H1 (cell line): ENCODE measurements at regions not wholly inside any gene's neighbourhood (a gene's known extent, or its start where the extent isn't known, plus 50 kb on each side); places are given as distances from the start of the nearest gene placed in this dataset.

Experiments used
- CTCF ChIA-PET: fragments of 300-600 bp; sonication (Branson Sonifier 250); formaldehyde crosslinking; loops from one replicate; lab custom pipeline; 2021; ENCODE audit not compliant: partially characterized antibody; lab: Charles Lee
- POLR2A ChIA-PET: fragments of 300-600 bp; sonication (Branson Sonifier 250); formaldehyde crosslinking; loops from one replicate; lab custom pipeline; 2021; ENCODE audit warnings: inconsistent platforms; ENCODE audit not compliant: partially characterized antibody; lab: Charles Lee
- DNase-seq, 2 experiments: peaks; one replicate each; pipeline versions ENCODE4 v3.0.0 to v3.0.0-alpha.2; 2010 to 2022; ENCODE audit warnings: low spot score in 2 of 2, low read depth in 1 of 2, mixed read lengths in 1 of 2
- FAIRE-seq: peaks from 2 replicates; lab custom pipeline; 2011; peaks lifted over from hg19 to GRCh38; lab: Jason Lieb, UNC
- H2AFZ ChIP-seq: 2 replicates; pipeline ENCODE4 v1.8.1; 2012; ENCODE audit warnings: low read length, inconsistent platforms
- H2AK5ac ChIP-seq: 2 replicates; pipeline ENCODE4 v1.6.1; 2013; ENCODE audit warnings: low read depth, low read length
- H2BK120ac ChIP-seq: replicated peaks from 2 replicates; pipeline ENCODE3; 2013; ENCODE audit warnings: low read depth, low read length, inconsistent platforms
- H2BK12ac ChIP-seq: 2 replicates; pipeline ENCODE4 v1.6.1; 2013; ENCODE audit warnings: low read depth, low read length
- H2BK15ac ChIP-seq: 2 replicates; pipeline ENCODE4 v1.6.1; 2013; ENCODE audit warnings: low read length
- H2BK20ac ChIP-seq: 2 replicates; pipeline ENCODE4 v1.6.1; 2013; ENCODE audit warnings: low read length
- H2BK5ac ChIP-seq: 2 replicates; pipeline ENCODE4 v1.6.1; 2013; ENCODE audit warnings: low read depth, low read length
- H3K14ac ChIP-seq: 2 replicates; pipeline ENCODE4 v1.6.1; 2013; ENCODE audit warnings: inconsistent platforms; ENCODE audit not compliant: insufficient read length
- H3K18ac ChIP-seq: 2 replicates; pipeline ENCODE4 v1.6.1; 2013; ENCODE audit warnings: low read length; ENCODE audit errors: extremely low read depth
- H3K23ac ChIP-seq: 2 replicates; pipeline ENCODE4 v1.6.1; 2013; ENCODE audit warnings: inconsistent platforms; ENCODE audit not compliant: insufficient read length
- H3K23me2 ChIP-seq: 2 replicates; pipeline ENCODE4 v1.6.1; 2013; ENCODE audit warnings: low read depth, low read length
- H3K27ac ChIP-seq: 2 replicates; pipeline ENCODE4 v1.6.1; 2011; ENCODE audit warnings: low read depth, low read length, inconsistent platforms
- H3K27me3 ChIP-seq, 4 experiments: replicated peaks in 1 of 4; 1 replicate in 1 of 4; 2 replicates in 3 of 4; pipeline versions ENCODE4 v1.6.1 to v1.8.1; 2011 to 2013; ENCODE audit warnings: low read length in 3 of 4, mild to moderate bottlenecking in 3 of 4, inconsistent platforms in 2 of 4, mixed read lengths in 2 of 4, moderate library complexity in 1 of 4; ENCODE audit not compliant: control insufficient read depth in 3 of 4, insufficient read depth in 3 of 4; ENCODE audit errors: extremely low read depth in 1 of 4
- H3K36me3 ChIP-seq, 4 experiments: 2 replicates each; pipeline versions ENCODE4 v1.6.1 to v1.8.1; 2011 to 2013; ENCODE audit warnings: mild to moderate bottlenecking in 4 of 4, low read length in 3 of 4, moderate library complexity in 2 of 4, control low read depth in 1 of 4, inconsistent platforms in 1 of 4; ENCODE audit not compliant: insufficient read depth in 4 of 4, control insufficient read depth in 2 of 4
- H3K4ac ChIP-seq: replicated peaks from 2 replicates; pipeline ENCODE3; 2013; ENCODE audit warnings: low read length, low read depth, mixed read lengths, inconsistent platforms; ENCODE audit not compliant: insufficient read length
- H3K4me1 ChIP-seq, 4 experiments: replicated peaks in 1 of 4; 1 replicate in 1 of 4; 2 replicates in 3 of 4; pipeline versions ENCODE4 v1.6.1 to v1.8.1; 2011 to 2013; ENCODE audit warnings: low read length in 3 of 4, inconsistent platforms in 2 of 4, mixed read lengths in 1 of 4; ENCODE audit not compliant: insufficient read depth in 4 of 4, control insufficient read depth in 3 of 4
- H3K4me2 ChIP-seq, 2 experiments: 2 replicates each; pipeline versions ENCODE4 v1.6.1 to v1.8.1; 2011 to 2013; ENCODE audit warnings: low read depth in 2 of 2, low read length in 2 of 2, control low read depth in 1 of 2, inconsistent platforms in 1 of 2, mild to moderate bottlenecking in 1 of 2; ENCODE audit not compliant: insufficient read depth in 1 of 2
- H3K4me3 ChIP-seq, 4 experiments: fragments of 200-600, 300-600 bp in 1 of 4; sonication (generic), shearing (Covaris generic), sonication (Bioruptor Twin) in 1 of 4; 2 replicates each; pipeline versions ENCODE4 v1.5.1 to v1.8.1; 2011 to 2016; ENCODE audit warnings: low read length in 4 of 4, low read depth in 3 of 4, control low read depth in 2 of 4, inconsistent platforms in 2 of 4, mild to moderate bottlenecking in 2 of 4, mixed read lengths in 1 of 4, moderate library complexity in 1 of 4; ENCODE audit not compliant: insufficient read depth in 2 of 4; ENCODE audit errors: extremely low read depth in 1 of 4
- H3K56ac ChIP-seq: replicated peaks from 2 replicates; pipeline ENCODE3; 2013; ENCODE audit warnings: low read depth, mild to moderate bottlenecking, mixed read lengths, low read length, inconsistent platforms; ENCODE audit not compliant: insufficient read length
- H3K79me1 ChIP-seq: 2 replicates; pipeline ENCODE4 v1.6.1; 2013; ENCODE audit warnings: low read depth, low read length, control low read depth
- H3K79me2 ChIP-seq, 2 experiments: 2 replicates each; pipeline versions ENCODE4 v1.6.1 to v1.8.1; 2012 to 2013; ENCODE audit warnings: low read length in 2 of 2, mild to moderate bottlenecking in 2 of 2, inconsistent platforms in 1 of 2; ENCODE audit not compliant: insufficient read depth in 2 of 2, control insufficient read depth in 1 of 2
- H3K9ac ChIP-seq, 4 experiments: replicated peaks in 1 of 4; 1 replicate in 1 of 4; 2 replicates in 3 of 4; pipeline versions ENCODE4 v1.6.1 to v1.8.1; 2011 to 2013; ENCODE audit warnings: low read depth in 3 of 4, low read length in 3 of 4, control low read depth in 2 of 4, mild to moderate bottlenecking in 2 of 4, moderate library complexity in 2 of 4, inconsistent platforms in 1 of 4; ENCODE audit errors: extremely low read depth in 1 of 4
- H3K9me3 ChIP-seq, 2 experiments: 2 replicates each; pipeline versions ENCODE4 v1.6.1 to v1.8.1; 2012 to 2013; ENCODE audit warnings: mild to moderate bottlenecking in 2 of 2, moderate library complexity in 2 of 2, control low read depth in 1 of 2, inconsistent platforms in 1 of 2, low read depth in 1 of 2, low read length in 1 of 2, mixed read lengths in 1 of 2; ENCODE audit not compliant: insufficient read depth in 2 of 2
- H4K20me1 ChIP-seq, 2 experiments: replicated peaks in 1 of 2; 2 replicates each; pipeline versions ENCODE3 to v1.8.1; 2011 to 2013; ENCODE audit warnings: inconsistent platforms in 2 of 2, low read length in 2 of 2, mild to moderate bottlenecking in 1 of 2; ENCODE audit not compliant: insufficient read depth in 2 of 2, control insufficient read depth in 1 of 2
- H4K5ac ChIP-seq: 2 replicates; pipeline ENCODE4 v1.6.1; 2013; ENCODE audit warnings: low read length, low read depth, mixed read lengths, inconsistent platforms; ENCODE audit not compliant: insufficient read length
- H4K8ac ChIP-seq: 2 replicates; pipeline ENCODE4 v1.8.0; 2013; ENCODE audit warnings: mild to moderate bottlenecking, moderate library complexity, low read length, inconsistent platforms; ENCODE audit not compliant: insufficient read depth; ENCODE audit errors: extremely low read depth
- H4K91ac ChIP-seq: replicated peaks from 2 replicates; pipeline ENCODE3; 2013; ENCODE audit warnings: low read length, mixed read lengths, inconsistent platforms; ENCODE audit not compliant: insufficient read length
- CBX5 ChIP-seq: fragments of 300-800, 300-1000 bp; sonication (generic); IDR thresholded peaks from 2 replicates; pipeline ENCODE4 v1.7.1; 2016; ENCODE audit warnings: antibody characterized with exemption, low read length, low read depth
- POLR2A ChIP-seq, 2 experiments: IDR thresholded peaks; 1 replicate in 1 of 2; 2 replicates in 1 of 2; pipeline ENCODE4 v1.6.1; 2011; ENCODE audit warnings: low read depth in 2 of 2, low read length in 2 of 2, mild to moderate bottlenecking in 2 of 2; ENCODE audit errors: control extremely low read depth in 1 of 2
- POU5F1 ChIP-seq: IDR thresholded peaks from 2 replicates; pipeline ENCODE4 v1.6.1; 2011; ENCODE audit warnings: low read depth, mild to moderate bottlenecking, low read length, moderate library complexity
- WGBS, 2 experiments: shearing (Covaris generic) in 1 of 2; methylation state at CpG; one replicate each; pipeline versions ENCODE4 v1.1.6 to v1.1.7; 2013 to 2015; ENCODE audit warnings: low lambda C conversion rate in 2 of 2, mixed read lengths in 2 of 2, inconsistent platforms in 1 of 2, low coverage in 1 of 2, missing lambda C conversion rate in 1 of 2; ENCODE audit not compliant: insufficient replicate concordance in 2 of 2, insufficient coverage in 1 of 2, insufficient read length in 1 of 2; ENCODE audit errors: extremely low coverage in 1 of 2, missing lambda C conversion rate in 1 of 2; 5-methylcytosine and 5-hydroxymethylcytosine counted together
- TF ChIP-seq, protein P1 (sequence below): IDR thresholded peaks from 2 replicates; pipeline ENCODE4 v1.6.1; 2012; ENCODE audit warnings: inconsistent platforms
- TF ChIP-seq, protein P2 (sequence below): IDR thresholded peaks from 2 replicates; pipeline ENCODE4 v1.6.1; 2012; ENCODE audit warnings: inconsistent platforms

DNA sequence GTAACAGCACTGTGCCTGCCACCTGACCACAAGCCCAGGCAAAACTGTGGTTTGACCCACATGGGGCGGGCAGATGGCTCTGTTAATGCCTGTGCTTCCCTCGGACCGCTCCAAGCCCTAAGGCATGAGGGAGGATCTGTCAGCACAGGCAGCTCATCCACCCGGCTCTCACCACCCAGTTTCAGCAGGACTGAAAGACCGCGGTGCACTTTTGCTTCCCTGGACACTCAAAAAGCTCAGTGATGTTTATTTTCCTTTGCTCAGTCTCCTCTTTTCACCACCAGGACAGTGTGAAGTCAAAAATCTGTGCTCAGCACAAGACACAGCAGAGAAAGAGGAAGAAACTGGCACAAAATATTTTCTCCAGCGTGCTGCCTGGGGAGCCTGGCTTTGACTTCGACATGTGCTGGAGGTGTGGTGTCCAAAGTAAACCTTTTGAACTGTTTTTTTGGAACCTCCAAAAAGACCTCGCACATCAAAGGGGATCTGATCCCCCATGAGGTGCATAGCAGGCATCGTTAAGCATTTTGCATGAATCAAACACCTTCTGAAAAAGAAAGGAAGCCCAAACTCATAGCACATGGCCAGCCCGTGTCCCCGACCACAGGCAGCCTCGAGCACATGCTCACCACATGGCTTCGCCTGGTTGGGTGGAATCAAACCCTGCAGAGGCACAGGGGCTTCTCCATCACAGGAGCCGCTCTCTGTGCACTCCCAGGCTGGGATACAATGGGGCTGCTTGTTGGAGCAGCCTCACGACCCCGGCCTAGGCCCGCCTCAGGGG is 441.7 kb upstream of the JARID2 start:
- ChIA-PET CTCF (interaction anchor here (0.7 to 1.0 kb wide), 2 partner anchors 63 to 91 kb away, joined by 3 read pairs; no protein-coding TSS in a partner anchor), POLR2A (no interaction called here)
- Histone ChIP-seq H3K9ac (no peak overlapping the region), H3K4me3 (no peak overlapping the region), H3K9me3 (peaks cover 14 to 15% of the 10 kb centered on the region in 2 experiments), H3K23ac (no peak overlapping the region), H2BK12ac (peak overlapping the region; percentile 45; the same call in 1 of the 2 replicates), H3K4me1 (peaks cover 0 to 3% (median 0%) of the 10 kb centered on the region in 4 experiments; a peak in 1 of 7 replicates), H3K18ac (peak overlapping the region; percentile 1; the same call in 1 of the 2 replicates), H2AFZ (no peak overlapping the region), H3K4me2 (no peak overlapping the region), H3K56ac (no peak overlapping the region), H3K27me3 (peaks cover 0 to 5% (median 3%) of the 10 kb centered on the region in 4 experiments; a peak in 3 of 7 replicates), H3K79me1 (no peaks in the 10 kb centered on the region), H3K27ac (no peak overlapping the region), H3K4ac (peak overlapping the region; percentile 62), H3K36me3 (no peaks in the 10 kb centered on the region), H2BK120ac (no peak overlapping the region), H2BK20ac (no peak overlapping the region), H4K91ac (peak overlapping the region; percentile 83), H4K20me1 (no peaks in the 10 kb centered on the region), H2BK5ac (peak overlapping the region; percentile 3; the same call in 1 of the 2 replicates), H4K5ac (no peak overlapping the region), H2BK15ac (no peak overlapping the region; the same call in 1 of the 2 replicates), H4K8ac (no peak overlapping the region), H3K14ac (no peak overlapping the region), H3K23me2 (peaks cover under 1% of the 10 kb centered on the region; the same call in 1 of the 2 replicates), H3K79me2 (no peaks in the 10 kb centered on the region), H2AK5ac (peak overlapping the region; percentile 2; the same call in 1 of the 2 replicates)
- TF ChIP-seq, protein P1, sequence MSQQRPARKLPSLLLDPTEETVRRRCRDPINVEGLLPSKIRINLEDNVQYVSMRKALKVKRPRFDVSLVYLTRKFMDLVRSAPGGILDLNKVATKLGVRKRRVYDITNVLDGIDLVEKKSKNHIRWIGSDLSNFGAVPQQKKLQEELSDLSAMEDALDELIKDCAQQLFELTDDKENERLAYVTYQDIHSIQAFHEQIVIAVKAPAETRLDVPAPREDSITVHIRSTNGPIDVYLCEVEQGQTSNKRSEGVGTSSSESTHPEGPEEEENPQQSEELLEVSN, result peak; percentile 89
- TF ChIP-seq, protein P2, sequence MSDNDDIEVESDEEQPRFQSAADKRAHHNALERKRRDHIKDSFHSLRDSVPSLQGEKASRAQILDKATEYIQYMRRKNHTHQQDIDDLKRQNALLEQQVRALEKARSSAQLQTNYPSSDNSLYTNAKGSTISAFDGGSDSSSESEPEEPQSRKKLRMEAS, result peak; percentile 95
- no peak for TF ChIP-seq POLR2A (IDR thresholded peaks at IDR 0.05; ENCODE audit: control extremely low read depth in 1 of 2, low read depth in 2 of 2, low read length in 2 of 2)
- no peak for TF ChIP-seq CBX5
- TF ChIP-seq POU5F1, result no peak
- no peak for DNase-seq
- 83% methylated on average over 18 of the region's 18 CpGs; no CpG with 5 or more reads in 1 of the 2 experiments for WGBS, 2 experiments
- no peak for FAIRE-seq
